ENCODE measurements at regions not wholly inside any gene's neighbourhood (a gene's known extent, or its start where the extent isn't known, plus 50 kb on each side); places are given as distances from the start of the nearest gene placed in this dataset.

GRCh38 chr5:141800617-141801016 is 77.6 kb downstream of the PCDH1 start:
- no peaks in the 10 kb centered on the region for H3K4me1 ChIP-seq (ENCODE audit: control insufficient read depth, insufficient read depth, low read depth, low read length)
- 65% methylated on average over 3 of the region's 6 CpGs for WGBS
- DNase-seq, result no peak
- no peak overlapping the region for H4K8ac ChIP-seq (ENCODE audit: low read length)
- H3K4me2 ChIP-seq (ENCODE audit: low read length, poor library complexity, severe bottlenecking), result no peak overlapping the region
- no peaks in the 10 kb centered on the region for H3K9me3 ChIP-seq (ENCODE audit: control insufficient read depth, low read length)
- H3K27me3 ChIP-seq (ENCODE audit: control insufficient read depth in 1 of 2, insufficient read depth in 1 of 2, low read length in 2 of 2), result peaks cover 54 to 66% of the 10 kb centered on the region in 2 experiments
- no peak overlapping the region for H3K14ac ChIP-seq (ENCODE audit: low read length in 2 of 2)
- H3K4me3 ChIP-seq (ENCODE audit: insufficient read depth in 1 of 2, low read depth in 1 of 2, low read length in 2 of 2), result no peak overlapping the region
- H2AK5ac ChIP-seq (ENCODE audit: low read length, severe bottlenecking), result no peak overlapping the region
- no peak overlapping the region for H3K9ac ChIP-seq (ENCODE audit: low read length)
- H3K18ac ChIP-seq (ENCODE audit: low read depth in 1 of 2, low read length in 2 of 2), result no peak overlapping the region
- H2BK5ac ChIP-seq (ENCODE audit: low read depth, low read length, poor library complexity, severe bottlenecking), result no peak overlapping the region
- H2BK12ac ChIP-seq (ENCODE audit: low read length in 2 of 2), result no peak overlapping the region
- H3K79me1 ChIP-seq (replicated peaks; ENCODE audit: low read length, poor library complexity, severe bottlenecking), result no peaks in the 10 kb centered on the region
- no peak overlapping the region for H2BK15ac ChIP-seq (ENCODE audit: low read depth, poor library complexity, severe bottlenecking)
- H2AFZ ChIP-seq (ENCODE audit: low read depth, low read length), result no peak overlapping the region
- no peak overlapping the region for H4K91ac ChIP-seq (ENCODE audit: low read length)
- no peak overlapping the region for H3K23ac ChIP-seq (ENCODE audit: low read length in 2 of 2)
- H3K27ac ChIP-seq (ENCODE audit: low read length, poor library complexity, severe bottlenecking), result no peak overlapping the region
- no peaks in the 10 kb centered on the region for H3K36me3 ChIP-seq (ENCODE audit: control insufficient read depth in 1 of 2, insufficient read depth in 2 of 2, low read depth in 1 of 2, low read length in 2 of 2)
- H3K4ac ChIP-seq (ENCODE audit: low read depth in 1 of 2, low read length in 2 of 2), result no peak overlapping the region
- no peak overlapping the region for H2BK120ac ChIP-seq (ENCODE audit: low read depth, low read length)

- Histone ChIP-seq H3K4me3 (ENCODE audit: insufficient read depth in 1 of 2, low read depth in 1 of 2, low read length in 2 of 2) (no peak overlapping the region), H3K4me2 (ENCODE audit: low read length, poor library complexity, severe bottlenecking) (no peak overlapping the region), H3K14ac (ENCODE audit: low read length in 2 of 2) (no peak overlapping the region), H3K4me1 (ENCODE audit: control insufficient read depth, insufficient read depth, low read depth, low read length) (no peaks in the 10 kb centered on the region), H3K9me3 (ENCODE audit: control insufficient read depth, low read length) (no peaks in the 10 kb centered on the region), H4K91ac (ENCODE audit: low read length) (no peak overlapping the region), H3K4ac (ENCODE audit: low read depth in 1 of 2, low read length in 2 of 2) (no peak overlapping the region), H3K9ac (ENCODE audit: low read length) (no peak overlapping the region), H3K27me3 (ENCODE audit: control insufficient read depth in 1 of 2, insufficient read depth in 1 of 2, low read length in 2 of 2) (peaks cover 54 to 66% of the 10 kb centered on the region in 2 experiments), H2AK5ac (ENCODE audit: low read length, severe bottlenecking) (no peak overlapping the region), H3K79me1 (replicated peaks; ENCODE audit: low read length, poor library complexity, severe bottlenecking) (no peaks in the 10 kb centered on the region), H3K23ac (ENCODE audit: low read length in 2 of 2) (no peak overlapping the region), H2BK120ac (ENCODE audit: low read depth, low read length) (no peak overlapping the region), H4K8ac (ENCODE audit: low read length) (no peak overlapping the region), H2AFZ (ENCODE audit: low read depth, low read length) (no peak overlapping the region), H2BK15ac (ENCODE audit: low read depth, poor library complexity, severe bottlenecking) (no peak overlapping the region), H2BK5ac (ENCODE audit: low read depth, low read length, poor library complexity, severe bottlenecking) (no peak overlapping the region), H3K36me3 (ENCODE audit: control insufficient read depth in 1 of 2, insufficient read depth in 2 of 2, low read depth in 1 of 2, low read length in 2 of 2) (no peaks in the 10 kb centered on the region), H3K18ac (ENCODE audit: low read depth in 1 of 2, low read length in 2 of 2) (no peak overlapping the region), H2BK12ac (ENCODE audit: low read length in 2 of 2) (no peak overlapping the region), H3K27ac (ENCODE audit: low read length, poor library complexity, severe bottlenecking) (no peak overlapping the region)
- WGBS, result 81% methylated on average over 3 of the region's 7 CpGs
- no peak for DNase-seq
Measured at GRCh38 chr5:141799507-141800167, 78.6 kb downstream of the PCDH1 start.

GRCh38 chr5:141797425-141797824 is 80.8 kb downstream of the PCDH1 start:
- H3K4me2 ChIP-seq (ENCODE audit: low read length, poor library complexity, severe bottlenecking), result no peak overlapping the region
- no peak overlapping the region for H3K9ac ChIP-seq (ENCODE audit: low read length)
- no peak overlapping the region for H2AK5ac ChIP-seq (ENCODE audit: low read length, severe bottlenecking)
- peaks cover 40 to 55% of the 10 kb centered on the region in 2 experiments for H3K27me3 ChIP-seq (ENCODE audit: control insufficient read depth in 1 of 2, insufficient read depth in 1 of 2, low read length in 2 of 2)
- no peak overlapping the region for H3K14ac ChIP-seq (ENCODE audit: low read length in 2 of 2)
- WGBS, result 0% methylated on average over 1 of the region's 1 CpG
- no peak overlapping the region for H2BK12ac ChIP-seq (ENCODE audit: low read length in 2 of 2)
- no peak overlapping the region for H2BK120ac ChIP-seq (ENCODE audit: low read depth, low read length)
- H2BK5ac ChIP-seq (ENCODE audit: low read depth, low read length, poor library complexity, severe bottlenecking), result no peak overlapping the region
- DNase-seq, result no peak
- H3K4me3 ChIP-seq (ENCODE audit: insufficient read depth in 1 of 2, low read depth in 1 of 2, low read length in 2 of 2), result no peak overlapping the region
- no peaks in the 10 kb centered on the region for H3K9me3 ChIP-seq (ENCODE audit: control insufficient read depth, low read length)
- no peak overlapping the region for H3K18ac ChIP-seq (ENCODE audit: low read depth in 1 of 2, low read length in 2 of 2)
- no peak overlapping the region for H3K23ac ChIP-seq (ENCODE audit: low read length in 2 of 2)
- H4K91ac ChIP-seq (ENCODE audit: low read length), result no peak overlapping the region
- H3K4ac ChIP-seq (ENCODE audit: low read depth in 1 of 2, low read length in 2 of 2), result no peak overlapping the region
- H3K36me3 ChIP-seq (ENCODE audit: control insufficient read depth in 1 of 2, insufficient read depth in 2 of 2, low read depth in 1 of 2, low read length in 2 of 2), result no peaks in the 10 kb centered on the region
- no peak overlapping the region for H2BK15ac ChIP-seq (ENCODE audit: low read depth, poor library complexity, severe bottlenecking)
- no peak overlapping the region for H3K27ac ChIP-seq (ENCODE audit: low read length, poor library complexity, severe bottlenecking)
- no peaks in the 10 kb centered on the region for H3K4me1 ChIP-seq (ENCODE audit: control insufficient read depth, insufficient read depth, low read depth, low read length)
- H3K79me1 ChIP-seq (replicated peaks; ENCODE audit: low read length, poor library complexity, severe bottlenecking), result no peaks in the 10 kb centered on the region
- H4K8ac ChIP-seq (ENCODE audit: low read length), result no peak overlapping the region
- no peak overlapping the region for H2AFZ ChIP-seq (ENCODE audit: low read depth, low read length)

- H3K36me3 ChIP-seq (ENCODE audit: control insufficient read depth in 1 of 2, insufficient read depth in 2 of 2, low read depth in 1 of 2, low read length in 2 of 2), result no peaks in the 10 kb centered on the region
Measured at GRCh38 chr5:141795421-141795820, 82.8 kb downstream of the PCDH1 start.

More at GRCh38 chr5:141795421-141795820, 82.8 kb downstream of the PCDH1 start:
- H2AFZ ChIP-seq (ENCODE audit: low read depth, low read length), result no peak overlapping the region
- no peak overlapping the region for H4K91ac ChIP-seq (ENCODE audit: low read length)
- no peak overlapping the region for H2BK12ac ChIP-seq (ENCODE audit: low read length in 2 of 2)
- H2AK5ac ChIP-seq (ENCODE audit: low read length, severe bottlenecking), result no peak overlapping the region
- no peak overlapping the region for H2BK120ac ChIP-seq (ENCODE audit: low read depth, low read length)
- H2BK15ac ChIP-seq (ENCODE audit: low read depth, poor library complexity, severe bottlenecking), result no peak overlapping the region
- no peak overlapping the region for H3K23ac ChIP-seq (ENCODE audit: low read length in 2 of 2)
- no peaks in the 10 kb centered on the region for H3K4me1 ChIP-seq (ENCODE audit: control insufficient read depth, insufficient read depth, low read depth, low read length)
- H3K27me3 ChIP-seq (ENCODE audit: control insufficient read depth in 1 of 2, insufficient read depth in 1 of 2, low read length in 2 of 2), result peaks cover 49 to 65% of the 10 kb centered on the region in 2 experiments
- no peaks in the 10 kb centered on the region for H3K9me3 ChIP-seq (ENCODE audit: control insufficient read depth, low read length)
- no peak for DNase-seq
- H3K79me1 ChIP-seq (replicated peaks; ENCODE audit: low read length, poor library complexity, severe bottlenecking), result no peaks in the 10 kb centered on the region
- no peak overlapping the region for H3K9ac ChIP-seq (ENCODE audit: low read length)
- no peak overlapping the region for H3K4me2 ChIP-seq (ENCODE audit: low read length, poor library complexity, severe bottlenecking)
- H4K8ac ChIP-seq (ENCODE audit: low read length), result no peak overlapping the region
- no peak overlapping the region for H3K4me3 ChIP-seq (ENCODE audit: insufficient read depth in 1 of 2, low read depth in 1 of 2, low read length in 2 of 2)
- no peak overlapping the region for H3K27ac ChIP-seq (ENCODE audit: low read length, poor library complexity, severe bottlenecking)
- H3K14ac ChIP-seq (ENCODE audit: low read length in 2 of 2), result peak overlapping the region in 1 of 2 experiments; percentile 39
- 75% methylated on average over 5 of the region's 5 CpGs for whole genome bisulfite sequencing
- H3K4ac ChIP-seq (ENCODE audit: low read depth in 1 of 2, low read length in 2 of 2), result no peak overlapping the region
- no peak overlapping the region for H2BK5ac ChIP-seq (ENCODE audit: low read depth, low read length, poor library complexity, severe bottlenecking)
- no peak overlapping the region for H3K18ac ChIP-seq (ENCODE audit: low read depth in 1 of 2, low read length in 2 of 2)

All from mesenchymal stem cell (in vitro differentiated cells and primary cell).